Right hindlimb (tissue), 1 donor: ENCODE measurements at regions not wholly inside any gene's neighbourhood (a gene's known extent, or its start where the extent isn't known, plus 50 kb on each side); places are given as distances from the start of the nearest gene placed in this dataset.

ENCODE experiments used
- DNase-seq: peaks from one replicate; pipeline ENCODE4 v3.0.0-alpha.2; 2018

GRCh38 chr2:136257893-136258292, 139.9 kb upstream of the CXCR4 start:
- no peak for DNase-seq

DNA sequence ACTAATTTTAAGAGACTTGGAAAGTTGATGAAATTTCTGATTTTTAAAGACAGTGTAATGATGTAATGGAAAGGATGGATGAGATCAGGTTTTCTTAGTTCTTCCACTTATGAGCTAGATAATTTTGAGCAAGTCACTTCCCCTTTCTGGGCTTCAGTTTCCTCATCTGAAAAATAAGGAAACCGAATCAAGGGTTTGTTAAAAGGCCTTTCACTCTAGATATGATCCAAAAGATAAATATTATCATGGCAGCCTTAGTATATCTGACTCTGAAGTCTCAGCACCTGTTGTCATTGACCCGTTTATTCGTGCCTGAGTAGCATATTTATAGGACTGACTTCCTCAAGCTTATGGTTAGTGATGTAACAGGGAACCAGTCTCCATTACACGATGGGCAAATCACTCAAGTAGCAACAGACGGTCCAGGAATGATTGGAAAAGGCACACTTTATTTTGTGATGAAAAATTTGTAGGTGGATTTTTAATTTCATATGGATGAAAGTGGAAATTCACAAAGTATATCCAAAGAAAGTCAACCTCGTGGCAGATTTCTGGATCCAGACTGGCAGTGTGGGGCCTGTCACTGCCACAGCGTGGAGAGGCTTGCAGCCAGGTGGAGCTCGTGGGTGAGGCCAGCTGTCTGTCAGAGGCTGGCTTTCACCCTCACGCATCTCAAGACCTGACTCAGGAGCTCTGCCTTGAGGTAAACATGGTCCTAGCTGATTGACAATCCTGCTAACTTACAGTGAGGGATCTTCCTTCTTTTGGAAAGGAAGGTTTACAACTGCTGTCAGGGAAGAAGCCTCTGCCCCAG, 137.9 kb upstream of the CXCR4 start:
- DNase-seq = no peak

GRCh38 chr2:136255127-136255526, 137.2 kb upstream of the CXCR4 start:
- DNase-seq = no peak

GRCh38 chr2:136254681-136255080, 136.7 kb upstream of the CXCR4 start:
- DNase-seq = no peak

- DNase-seq = no peak
These were observed 135.5 kb upstream of the CXCR4 start for GRCh38 chr2:136253288-136254004.

DNA sequence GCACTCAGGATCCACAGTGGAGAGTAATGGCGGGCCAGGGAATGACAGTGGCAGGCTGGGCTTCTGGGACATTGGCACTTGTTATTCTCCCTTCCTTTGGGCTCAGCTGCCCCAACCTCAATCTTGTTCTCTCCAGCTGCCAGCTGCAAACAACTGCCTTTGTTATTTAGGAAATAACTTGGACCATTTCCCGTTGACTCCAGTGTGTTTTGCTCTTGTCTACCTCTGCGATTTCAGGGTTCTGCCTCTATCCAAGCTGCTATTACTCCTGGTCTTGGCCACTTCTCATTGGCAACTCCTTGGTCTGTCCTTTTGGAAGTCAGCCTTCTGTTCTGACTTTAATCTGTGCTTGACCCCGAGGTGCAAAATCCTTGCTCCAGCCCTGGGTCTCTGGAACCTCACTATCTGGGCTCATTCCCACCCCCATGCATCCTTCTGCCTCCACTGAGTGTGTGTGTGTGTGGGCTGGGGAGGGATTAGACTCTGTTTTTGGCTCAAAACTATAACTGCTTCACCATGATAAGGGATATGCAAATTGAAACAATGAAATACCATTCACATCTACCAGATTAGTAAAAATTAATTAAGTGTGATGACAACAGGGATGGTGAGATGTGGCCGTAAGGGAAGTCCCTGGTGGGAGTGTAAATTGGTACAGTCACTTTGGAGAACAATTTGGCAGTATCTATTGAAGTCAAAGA, 134.1 kb upstream of the CXCR4 start:
- DNase-seq = no peak

DNA sequence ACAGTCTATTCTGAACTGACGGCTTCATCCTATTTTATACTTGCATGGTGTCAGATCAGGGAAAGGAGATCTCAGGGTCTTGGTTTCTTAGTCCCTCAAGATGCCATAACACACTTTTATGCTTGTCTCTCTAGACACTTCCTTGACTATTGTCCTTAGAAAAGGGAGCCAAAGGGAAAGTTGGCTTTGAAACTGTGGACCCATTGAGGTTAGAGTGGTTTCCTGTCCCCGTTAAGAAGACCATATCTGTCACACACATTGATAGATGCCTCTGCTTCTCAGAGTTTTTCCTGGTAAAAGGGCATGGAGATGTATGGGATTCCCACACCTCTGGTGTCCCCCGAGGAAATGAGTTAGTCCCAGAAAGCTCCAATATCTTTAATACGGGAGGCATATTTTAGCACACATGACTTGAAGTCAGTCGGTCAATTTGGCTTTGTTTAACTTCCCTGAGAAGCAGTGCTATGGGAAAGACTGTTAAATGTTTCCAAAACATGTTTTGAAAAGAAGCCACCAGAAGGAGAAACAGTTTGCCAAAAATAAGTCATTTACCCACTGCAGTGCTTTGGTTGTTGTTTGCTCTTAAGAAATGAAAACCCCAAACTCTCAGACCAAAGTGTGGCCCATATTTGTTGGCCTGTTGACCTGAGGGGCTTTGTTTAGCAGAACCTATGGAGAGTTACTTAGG, 133.4 kb upstream of the CXCR4 start:
- DNase-seq = no peak

DNA sequence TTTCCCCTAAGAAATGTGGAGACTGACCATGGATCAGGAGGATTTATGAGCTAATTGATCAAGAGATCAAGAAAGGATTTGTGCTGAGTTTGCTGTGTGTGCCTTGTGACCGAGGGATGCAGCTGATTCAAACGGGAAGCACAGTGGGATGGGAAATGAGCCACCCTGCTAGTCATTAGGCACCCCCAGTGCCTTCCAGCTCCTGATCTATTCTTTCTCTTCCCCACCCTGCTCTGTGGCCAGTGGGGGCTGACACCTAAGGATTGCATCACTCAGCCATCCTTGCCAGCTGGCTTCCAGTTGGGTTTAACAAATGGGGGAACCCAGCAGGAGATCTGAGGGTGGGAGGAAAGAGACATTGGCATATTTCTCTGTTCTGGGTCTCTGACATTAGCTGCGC, 132.2 kb upstream of the CXCR4 start:
- DNase-seq = no peak

DNA sequence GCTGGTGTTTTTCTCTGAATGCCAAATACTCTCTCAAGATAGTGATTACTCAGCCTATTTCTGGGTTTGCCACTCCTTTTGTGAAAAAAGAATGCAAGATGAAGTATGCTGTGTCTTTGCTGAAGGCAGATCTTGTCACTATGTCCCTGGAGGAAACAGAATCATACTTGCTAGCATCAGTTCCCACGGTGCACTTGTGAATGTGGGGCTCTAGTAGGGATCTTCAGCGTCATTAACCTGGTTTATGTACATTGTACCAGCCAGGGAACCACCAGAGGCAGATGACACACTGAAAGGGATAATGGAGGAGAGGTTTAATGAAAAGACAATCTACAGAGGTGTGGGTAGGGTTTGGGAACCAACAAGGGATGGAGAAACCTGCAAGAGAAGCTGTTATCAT, 131.0 kb upstream of the CXCR4 start:
- DNase-seq = no peak

DNA sequence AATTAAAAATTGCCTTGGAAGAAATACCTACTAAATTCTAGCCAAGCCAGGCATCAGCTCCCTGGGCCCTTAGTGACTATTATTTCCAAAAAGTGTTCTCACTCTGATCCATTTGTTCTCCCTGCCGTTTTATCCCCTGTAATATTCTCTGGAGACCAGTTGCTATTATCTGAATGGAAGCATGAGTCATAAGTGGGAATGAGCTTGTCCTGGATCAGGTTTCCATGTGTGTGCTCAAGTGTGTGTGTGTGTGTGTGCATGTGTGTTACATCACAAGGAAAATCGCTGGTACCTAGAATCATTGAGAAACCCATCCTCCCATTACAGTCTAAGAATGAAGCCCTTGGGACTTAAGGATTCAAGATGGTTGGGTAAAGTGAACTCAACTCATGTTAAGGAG, 130.3 kb upstream of the CXCR4 start:
- no peak for DNase-seq

GRCh38 chr2:136247204-136247950, 129.4 kb upstream of the CXCR4 start:
- no peak for DNase-seq

DNA sequence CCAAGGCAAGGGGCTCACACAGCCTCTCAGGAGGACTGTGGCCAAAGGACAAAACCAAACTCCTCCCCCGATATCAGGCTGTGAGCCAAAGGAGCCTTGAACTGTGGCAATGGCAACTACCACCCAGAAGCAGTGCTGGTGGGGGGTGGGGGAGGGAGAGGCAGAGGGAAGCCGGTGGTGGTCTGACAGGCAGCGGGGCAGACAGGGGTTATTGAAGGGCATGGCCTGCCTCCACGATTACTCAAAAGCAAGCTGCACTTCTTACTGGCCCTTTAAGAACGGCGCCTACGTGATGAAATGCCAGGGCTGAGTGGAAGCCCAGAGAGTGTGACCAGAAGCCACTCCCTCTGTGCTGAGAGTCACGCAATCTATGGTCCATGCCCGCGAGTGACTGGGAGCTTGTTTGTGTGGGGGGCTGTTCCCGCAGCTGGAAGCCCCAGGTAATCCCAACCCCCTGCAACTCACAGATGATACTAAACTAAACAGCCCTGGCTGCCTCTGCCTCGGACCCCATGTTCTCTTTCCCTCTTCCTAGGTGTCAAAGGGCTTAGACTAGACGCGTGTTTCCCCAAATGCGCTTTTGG, 128.2 kb upstream of the CXCR4 start:
- DNase-seq = no peak

GRCh38 chr2:136245211-136245610, 127.3 kb upstream of the CXCR4 start:
- DNase-seq = no peak

GRCh38 chr2:136244536-136244885, 126.6 kb upstream of the CXCR4 start:
- no peak for DNase-seq

- no peak for DNase-seq
These were observed 125.9 kb upstream of the CXCR4 start for GRCh38 chr2:136243638-136244535.

DNA sequence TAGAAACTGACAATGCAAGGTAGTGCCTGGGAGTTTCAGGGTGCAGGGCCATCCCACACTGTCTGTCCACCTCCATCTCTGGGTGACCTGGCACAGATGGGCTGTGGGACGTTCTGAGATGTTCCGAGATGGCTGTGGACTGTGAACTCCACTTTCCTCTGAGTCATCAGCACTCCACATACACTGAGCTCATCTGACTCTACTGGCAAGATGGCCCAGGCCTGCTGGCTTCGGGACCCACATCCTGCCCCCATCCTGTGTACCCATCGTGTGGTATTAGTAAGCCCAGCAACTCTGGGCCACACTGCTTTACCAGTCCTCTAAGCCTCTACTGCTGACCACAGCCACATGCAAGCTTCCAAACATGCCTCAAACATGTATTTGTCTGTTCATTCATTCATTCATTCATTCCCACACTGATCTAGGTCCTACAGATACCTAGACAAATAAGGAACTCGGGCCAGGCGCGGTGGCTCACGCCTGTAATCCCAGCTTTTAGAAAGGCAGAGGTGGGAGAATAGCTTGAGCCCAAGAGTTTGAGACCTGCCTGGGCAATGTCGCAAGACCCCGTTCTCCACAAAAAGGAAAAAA, 124.8 kb upstream of the CXCR4 start:
- no peak for DNase-seq

DNA sequence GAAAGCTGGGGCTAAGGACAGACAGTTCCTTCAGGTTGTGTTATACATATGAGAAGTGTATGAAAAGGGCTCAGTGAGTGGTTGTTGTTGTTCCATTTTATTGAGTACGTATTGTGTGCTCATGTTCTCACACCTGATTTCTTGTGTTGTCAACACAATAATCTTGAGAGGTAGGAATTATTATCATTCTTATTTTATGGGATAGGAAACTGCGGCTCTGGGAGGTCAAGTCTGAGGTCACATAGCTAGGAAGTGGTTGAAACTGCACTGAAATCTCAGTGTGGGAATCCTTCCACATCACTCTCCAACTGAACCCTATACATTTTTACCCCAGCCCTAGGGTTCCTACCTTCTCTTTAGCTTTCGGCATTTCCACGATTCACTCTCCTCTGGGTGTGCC, 124.2 kb upstream of the CXCR4 start:
- DNase-seq = no peak

DNA sequence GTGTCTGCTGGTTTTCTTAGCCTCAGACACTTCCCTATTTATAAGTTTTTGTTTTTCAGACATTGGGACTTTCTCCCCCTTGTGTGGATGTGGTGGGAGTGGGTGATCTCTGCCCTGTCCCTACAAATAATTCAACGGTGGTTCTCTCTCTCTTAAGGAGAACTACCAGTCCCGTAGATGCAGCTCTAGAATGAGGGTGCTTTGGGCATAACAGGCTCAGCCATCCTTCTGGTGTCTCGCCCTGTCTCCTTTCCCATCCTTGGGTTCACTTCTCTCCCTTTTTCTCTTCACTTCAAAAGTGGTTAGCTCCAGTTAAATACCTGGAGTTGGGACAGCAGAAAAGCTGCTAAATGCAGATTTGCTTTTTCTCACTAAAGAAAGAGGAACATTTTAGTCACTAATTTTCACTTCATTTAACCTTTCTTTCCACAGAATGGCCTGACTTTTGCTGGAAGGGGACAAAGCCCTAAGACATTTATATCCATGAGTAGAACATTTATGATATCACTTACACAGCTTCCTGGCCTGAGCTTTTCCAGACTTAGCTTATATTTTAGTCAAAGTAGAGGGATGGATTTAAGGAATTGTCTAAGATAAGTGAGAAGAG, 121.2 kb upstream of the CXCR4 start:
- no peak for DNase-seq

GRCh38 chr2:136238286-136239078, 120.5 kb upstream of the CXCR4 start:
- DNase-seq = no peak
